GM21381 (cell line): ENCODE measurements at regions not wholly inside any gene's neighbourhood (a gene's known extent, or its start where the extent isn't known, plus 50 kb on each side); places are given as distances from the start of the nearest gene placed in this dataset.
"Not testable (repeated sequence)": the region's sequence is repeated elsewhere in the genome, so short reads cannot be mapped to it uniquely, and the experiment has no call there.

Experiments used
- ATAC-seq: cut with Tn5 transposase; IDR thresholded peaks from one replicate; pipeline ENCODE4 v1.9.1; 2021; ENCODE audit warnings: mild to moderate bottlenecking, moderate library complexity; ENCODE audit not compliant: unreplicated experiment

- no peak for ATAC-seq
These were observed 1006.2 kb upstream of the CITED2 start for GRCh38 chr6:140380427-140381218.

- no peak for ATAC-seq
These were observed 1005.5 kb upstream of the CITED2 start for GRCh38 chr6:140379919-140380318.

- no peak for ATAC-seq
These were observed 1001.8 kb upstream of the CITED2 start for GRCh38 chr6:140376209-140376608.

GRCh38 chr6:140373728-140374127 is 999.3 kb upstream of the CITED2 start:
- ATAC-seq: not testable (repeated sequence)

GRCh38 chr6:140372064-140372463 is 997.6 kb upstream of the CITED2 start:
- ATAC-seq: no peak

GRCh38 chr6:140370976-140371870 is 996.8 kb upstream of the CITED2 start:
- ATAC-seq: no peak

- ATAC-seq: no peak
These were observed 996.0 kb upstream of the CITED2 start for GRCh38 chr6:140370441-140370840.

- no peak for ATAC-seq
These were observed 992.5 kb upstream of the CITED2 start for GRCh38 chr6:140366991-140367390.

GRCh38 chr6:140364916-140365315 is 990.5 kb upstream of the CITED2 start:
- no peak for ATAC-seq

- ATAC-seq: no peak
These were observed 986.2 kb upstream of the CITED2 start for GRCh38 chr6:140360651-140361050.

GRCh38 chr6:140355476-140355875 is 981.0 kb upstream of the CITED2 start:
- no peak for ATAC-seq

- no peak for ATAC-seq
These were observed 979.8 kb upstream of the CITED2 start for GRCh38 chr6:140354296-140354695.

- ATAC-seq: no peak
These were observed 979.1 kb upstream of the CITED2 start for GRCh38 chr6:140353536-140353935.

GRCh38 chr6:140346428-140346827 is 972.0 kb upstream of the CITED2 start:
- no peak for ATAC-seq

GRCh38 chr6:140345935-140346334 is 971.5 kb upstream of the CITED2 start:
- ATAC-seq: no peak

- no peak for ATAC-seq
These were observed 969.9 kb upstream of the CITED2 start for GRCh38 chr6:140344142-140344913.

- no peak for ATAC-seq
These were observed 968.7 kb upstream of the CITED2 start for GRCh38 chr6:140343128-140343527.

GRCh38 chr6:140341272-140341671 is 966.8 kb upstream of the CITED2 start:
- ATAC-seq: no peak

- ATAC-seq: no peak
These were observed 966.3 kb upstream of the CITED2 start for GRCh38 chr6:140340795-140341194.

GRCh38 chr6:140339084-140339483 is 964.6 kb upstream of the CITED2 start:
- not testable (repeated sequence) for ATAC-seq

GRCh38 chr6:140321891-140322290 is 947.4 kb upstream of the CITED2 start:
- no peak for ATAC-seq
